ENCODE measurements at regions not wholly inside any gene's neighbourhood (a gene's known extent, or its start where the extent isn't known, plus 50 kb on each side); places are given as distances from the start of the nearest gene placed in this dataset.

DNA sequence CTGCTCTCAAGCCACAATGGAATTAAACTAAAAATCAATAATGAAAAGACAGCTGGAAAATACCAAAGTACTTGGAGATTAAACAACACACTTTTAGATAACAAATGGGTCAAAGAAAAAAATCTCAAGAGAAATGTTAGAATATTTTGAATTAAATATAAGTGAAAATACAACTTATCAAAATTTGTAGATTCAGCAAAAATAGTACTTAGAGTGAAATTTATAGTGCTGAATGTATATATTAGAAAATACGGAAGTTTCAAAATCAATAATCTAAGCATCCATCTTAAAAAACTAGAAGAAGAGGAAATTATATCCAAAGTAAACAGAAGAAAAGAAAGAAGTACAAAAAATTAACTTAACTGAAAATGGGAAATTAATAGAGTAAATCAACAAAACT, 179.2 kb upstream of the CDH11 start:
- Histone ChIP-seq H3K27ac (ENCODE audit: low read length in 2 of 2) (no peak overlapping the region), H3K36me3 (replicated peaks in 1 of 2; ENCODE audit: control extremely low read depth in 1 of 2, control insufficient read depth in 1 of 2, extremely low read depth in 1 of 2, insufficient read depth in 2 of 2, low read length in 1 of 2) (no peaks in the 10 kb centered on the region), H3K4me1 (ENCODE audit: control insufficient read depth in 2 of 2, insufficient read depth in 2 of 2, low read length in 2 of 2) (no peaks in the 10 kb centered on the region), H3K27me3 (replicated peaks in 1 of 4; ENCODE audit: control extremely low read depth in 1 of 4, control insufficient read depth in 3 of 4, insufficient read depth in 4 of 4, low read length in 3 of 4) (no peaks in the 10 kb centered on the region), H3K4me3 (ENCODE audit: control extremely low read depth in 1 of 5, extremely low read depth in 1 of 5, insufficient read depth in 1 of 5, low read depth in 2 of 5, low read length in 4 of 5) (no peak overlapping the region), H2AFZ (ENCODE audit: insufficient read depth, low read depth, low read length, poor library complexity, severe bottlenecking) (no peak overlapping the region), H3K4me2 (replicated peaks; ENCODE audit: low read depth, low read length, poor library complexity, severe bottlenecking) (no peak overlapping the region), H3K9ac (ENCODE audit: low read length) (no peak overlapping the region), H3K79me2 (ENCODE audit: control insufficient read depth, insufficient read depth, low read length) (no peaks in the 10 kb centered on the region), H3K9me3 (ENCODE audit: control extremely low read depth in 1 of 3, control insufficient read depth in 2 of 3, insufficient read depth in 1 of 3, low read length in 2 of 3) (peaks cover 0 to 2% (median 0%) of the 10 kb centered on the region in 3 donors), H4K20me1 (ENCODE audit: control insufficient read depth, insufficient read depth, low read length, poor library complexity, severe bottlenecking) (no peaks in the 10 kb centered on the region)
- no peak overlapping the region for H3K27ac Mint-ChIP-seq
- no peaks in the 10 kb centered on the region for H3K27me3 Mint-ChIP-seq
- no CpG with 5 or more reads among the region's 1 CpG for WGBS (ENCODE audit: insufficient coverage)
- ATAC-seq (ENCODE audit: low read depth), result no peak
- intact Hi-C loops (cut with micrococcal nuclease), result no loop called here
- no peak for DNase-seq
- peaks cover 3% of the 10 kb centered on the region for H3K9me3 Mint-ChIP-seq (ENCODE audit: insufficient read depth)
- TF ChIP-seq EZH2 (IDR thresholded peaks at IDR 0.05; ENCODE audit: borderline replicate concordance, insufficient read depth, low read depth, low read length, poor library complexity, severe bottlenecking), result no peak
- TF ChIP-seq, protein P1, sequence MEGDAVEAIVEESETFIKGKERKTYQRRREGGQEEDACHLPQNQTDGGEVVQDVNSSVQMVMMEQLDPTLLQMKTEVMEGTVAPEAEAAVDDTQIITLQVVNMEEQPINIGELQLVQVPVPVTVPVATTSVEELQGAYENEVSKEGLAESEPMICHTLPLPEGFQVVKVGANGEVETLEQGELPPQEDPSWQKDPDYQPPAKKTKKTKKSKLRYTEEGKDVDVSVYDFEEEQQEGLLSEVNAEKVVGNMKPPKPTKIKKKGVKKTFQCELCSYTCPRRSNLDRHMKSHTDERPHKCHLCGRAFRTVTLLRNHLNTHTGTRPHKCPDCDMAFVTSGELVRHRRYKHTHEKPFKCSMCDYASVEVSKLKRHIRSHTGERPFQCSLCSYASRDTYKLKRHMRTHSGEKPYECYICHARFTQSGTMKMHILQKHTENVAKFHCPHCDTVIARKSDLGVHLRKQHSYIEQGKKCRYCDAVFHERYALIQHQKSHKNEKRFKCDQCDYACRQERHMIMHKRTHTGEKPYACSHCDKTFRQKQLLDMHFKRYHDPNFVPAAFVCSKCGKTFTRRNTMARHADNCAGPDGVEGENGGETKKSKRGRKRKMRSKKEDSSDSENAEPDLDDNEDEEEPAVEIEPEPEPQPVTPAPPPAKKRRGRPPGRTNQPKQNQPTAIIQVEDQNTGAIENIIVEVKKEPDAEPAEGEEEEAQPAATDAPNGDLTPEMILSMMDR (IDR thresholded peaks at IDR 0.05), result no peak
- no peaks in the 10 kb centered on the region for H3K4me1 Mint-ChIP-seq
- ChIA-PET POLR2A (no interaction called here), CTCF (no interaction called here)
- no peak overlapping the region for H3K4me3 Mint-ChIP-seq

DNA sequence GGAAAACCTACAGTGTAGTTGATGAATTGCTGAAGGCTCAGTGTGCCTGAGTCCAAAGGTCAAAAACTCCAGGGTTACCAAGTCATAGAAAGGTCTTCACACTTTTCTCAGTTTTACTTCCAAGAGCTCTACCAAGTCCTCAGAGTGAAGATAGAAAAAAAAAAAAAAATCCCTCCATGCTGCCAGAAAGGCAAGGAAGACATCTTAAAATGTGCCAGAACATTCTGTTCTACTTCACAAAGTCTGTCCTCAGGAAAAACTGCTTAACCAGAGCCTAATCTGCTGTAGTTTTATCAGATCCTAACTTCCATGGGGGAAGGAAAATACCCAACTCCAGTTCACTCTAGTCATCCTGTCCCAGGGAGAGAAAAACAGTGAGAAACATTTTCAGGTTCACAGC, 175.6 kb upstream of the CDH11 start:
- ChIA-PET POLR2A (no interaction called here), CTCF (no interaction called here)
- H3K27me3 ChIP-seq (replicated peaks in 1 of 4; ENCODE audit: control extremely low read depth in 1 of 4, control insufficient read depth in 3 of 4, insufficient read depth in 4 of 4, low read length in 3 of 4), result no peaks in the 10 kb centered on the region
- no peak for TF ChIP-seq EZH2 (IDR thresholded peaks at IDR 0.05; ENCODE audit: borderline replicate concordance, insufficient read depth, low read depth, low read length, poor library complexity, severe bottlenecking)
- TF ChIP-seq, protein P1 (IDR thresholded peaks at IDR 0.05), result no peak
- Mint-ChIP-seq H3K4me1 (no peaks in the 10 kb centered on the region), H3K27ac (no peak overlapping the region), H3K27me3 (no peaks in the 10 kb centered on the region), H3K9me3 (ENCODE audit: insufficient read depth) (no peaks in the 10 kb centered on the region), H3K4me3 (no peak overlapping the region)
- H2AFZ ChIP-seq (ENCODE audit: insufficient read depth, low read depth, low read length, poor library complexity, severe bottlenecking), result no peak overlapping the region
- H3K9ac ChIP-seq (ENCODE audit: low read length), result no peak overlapping the region
- intact Hi-C loops (cut with micrococcal nuclease), result no loop called here
- H3K79me2 ChIP-seq (ENCODE audit: control insufficient read depth, insufficient read depth, low read length), result no peaks in the 10 kb centered on the region
- H3K36me3 ChIP-seq (replicated peaks in 1 of 2; ENCODE audit: control extremely low read depth in 1 of 2, control insufficient read depth in 1 of 2, extremely low read depth in 1 of 2, insufficient read depth in 2 of 2, low read length in 1 of 2), result no peaks in the 10 kb centered on the region
- no peak overlapping the region for H3K4me3 ChIP-seq (ENCODE audit: control extremely low read depth in 1 of 5, extremely low read depth in 1 of 5, insufficient read depth in 1 of 5, low read depth in 2 of 5, low read length in 4 of 5)
- ATAC-seq (ENCODE audit: low read depth), result no peak
- no peak for DNase-seq
- H3K4me1 ChIP-seq (ENCODE audit: control insufficient read depth in 2 of 2, insufficient read depth in 2 of 2, low read length in 2 of 2), result no peaks in the 10 kb centered on the region
- no peak overlapping the region for H3K4me2 ChIP-seq (replicated peaks; ENCODE audit: low read depth, low read length, poor library complexity, severe bottlenecking)
- no peak overlapping the region for H3K27ac ChIP-seq (ENCODE audit: low read length in 2 of 2)
- peaks cover 0 to 4% (median 0%) of the 10 kb centered on the region in 3 donors for H3K9me3 ChIP-seq (ENCODE audit: control extremely low read depth in 1 of 3, control insufficient read depth in 2 of 3, insufficient read depth in 1 of 3, low read length in 2 of 3)
- H4K20me1 ChIP-seq (ENCODE audit: control insufficient read depth, insufficient read depth, low read length, poor library complexity, severe bottlenecking), result no peaks in the 10 kb centered on the region
